Adrenal gland (tissue), 9 donors: ENCODE measurements at regions not wholly inside any gene's neighbourhood (a gene's known extent, or its start where the extent isn't known, plus 50 kb on each side); places are given as distances from the start of the nearest gene placed in this dataset.
"Not testable (repeated sequence)": the region's sequence is repeated elsewhere in the genome, so short reads cannot be mapped to it uniquely, and the experiment has no call there.

Source experiments
- DNase-seq, 7 donors: peaks; one replicate each; pipeline ENCODE4 v3.0.0-alpha.2; 2019 to 2020
- H3K27ac ChIP-seq, 5 donors: fragments of 200-600 bp; sonication (generic) in 4 of 5; 1 replicate in 3 of 5; 2 replicates in 2 of 5; pipeline versions ENCODE4 v1.5.1 to v1.8.0; 2016 to 2020; ENCODE audit warnings: mild to moderate bottlenecking in 1 of 5
- H3K27me3 ChIP-seq: fragments of 200-600 bp; 2 replicates; pipeline ENCODE4 v1.8.0; 2021
- H3K36me3 ChIP-seq, 2 donors: fragments of 200-600 bp; replicated peaks in 1 of 2; 1 replicate in 1 of 2; 2 replicates in 1 of 2; pipeline versions ENCODE4 v1.5.1 to v1.8.0; 2018 to 2022
- H3K4me1 ChIP-seq, 2 donors: fragments of 200-600 bp; replicated peaks in 1 of 2; 1 replicate in 1 of 2; 2 replicates in 1 of 2; pipeline versions ENCODE4 v1.5.1 to v1.8.0; 2018 to 2021
- H3K4me3 ChIP-seq, 4 donors: fragments of 200-600 bp; sonication (generic) in 3 of 4; one replicate each; pipeline ENCODE4 v1.5.1; 2016 to 2018
- H3K9me3 ChIP-seq, 3 donors: fragments of 200-600 bp; sonication (generic) in 1 of 3; replicated peaks in 1 of 3; 1 replicate in 2 of 3; 2 replicates in 1 of 3; pipeline versions ENCODE4 v1.5.1 to v1.8.0; 2016 to 2021
- POLR2A ChIP-seq, 2 donors: fragments of 450-650 bp; IDR thresholded peaks; one replicate each; pipeline ENCODE4 v1.6.1; 2017; ENCODE audit warnings: antibody characterized with exemption in 2 of 2, mild to moderate bottlenecking in 2 of 2, moderate library complexity in 1 of 2
- WGBS, 4 donors: extraction: QIAGEN DNeasy Blood & Tissue Kit in 2 of 4; methylation state at CpG; one replicate each; pipeline versions ENCODE4 v1.1.5 to v1.1.7; 2013 to 2017; 5-methylcytosine and 5-hydroxymethylcytosine counted together
- intact Hi-C, 2 donors: fragments of 100-400 bp; cut with DNase I; formaldehyde crosslinking; loops; one replicate each; pipeline versions ENCODE4 v1.14.1 to v1.15.0; 2022 to 2023
- TF ChIP-seq, protein P1 (sequence below), 6 experiments: fragments of 450-650 bp in 4 of 6; fragments of 200-600 bp in 2 of 6; sonication (generic) in 1 of 6; IDR thresholded peaks; 1 replicate in 5 of 6; 2 replicates in 1 of 6; pipeline versions ENCODE4 v1.5.1 to v1.8.0; 2016 to 2021; ENCODE audit warnings: antibody characterized with exemption in 6 of 6, mild to moderate bottlenecking in 2 of 6, moderate library complexity in 1 of 6
- donor health status: healthy with polysubstance abuse.
- donor health status: Bipolar disorder and iron deficiency.
- donor health status: DM: yes; HTN: yes; CAD: no.
- donor health status: DM: no; HTN: no; CAD: no.
- donor health status: DM: no; HTN: no; CAD: no.

GRCh38 chrX:43277879-43278278, 378.2 kb upstream of the MAOA start:
- intact Hi-C loops: no loop called here
- WGBS, 4 donors: 88 to 100% (median 96%) methylated on average over 1 to 8 of the region's 8 CpGs
- TF ChIP-seq, protein P1, sequence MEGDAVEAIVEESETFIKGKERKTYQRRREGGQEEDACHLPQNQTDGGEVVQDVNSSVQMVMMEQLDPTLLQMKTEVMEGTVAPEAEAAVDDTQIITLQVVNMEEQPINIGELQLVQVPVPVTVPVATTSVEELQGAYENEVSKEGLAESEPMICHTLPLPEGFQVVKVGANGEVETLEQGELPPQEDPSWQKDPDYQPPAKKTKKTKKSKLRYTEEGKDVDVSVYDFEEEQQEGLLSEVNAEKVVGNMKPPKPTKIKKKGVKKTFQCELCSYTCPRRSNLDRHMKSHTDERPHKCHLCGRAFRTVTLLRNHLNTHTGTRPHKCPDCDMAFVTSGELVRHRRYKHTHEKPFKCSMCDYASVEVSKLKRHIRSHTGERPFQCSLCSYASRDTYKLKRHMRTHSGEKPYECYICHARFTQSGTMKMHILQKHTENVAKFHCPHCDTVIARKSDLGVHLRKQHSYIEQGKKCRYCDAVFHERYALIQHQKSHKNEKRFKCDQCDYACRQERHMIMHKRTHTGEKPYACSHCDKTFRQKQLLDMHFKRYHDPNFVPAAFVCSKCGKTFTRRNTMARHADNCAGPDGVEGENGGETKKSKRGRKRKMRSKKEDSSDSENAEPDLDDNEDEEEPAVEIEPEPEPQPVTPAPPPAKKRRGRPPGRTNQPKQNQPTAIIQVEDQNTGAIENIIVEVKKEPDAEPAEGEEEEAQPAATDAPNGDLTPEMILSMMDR (IDR thresholded peaks at IDR 0.05): no peak
- no peak for TF ChIP-seq POLR2A (IDR thresholded peaks at IDR 0.05)
- Histone ChIP-seq H3K9me3 (no peaks in the 10 kb centered on the region), H3K4me1 (no peaks in the 10 kb centered on the region), H3K36me3 (no peaks in the 10 kb centered on the region), H3K27me3 (peaks cover 3% of the 10 kb centered on the region), H3K4me3 (no peak overlapping the region), H3K27ac (no peak overlapping the region)
- DNase-seq: no peak

DNA sequence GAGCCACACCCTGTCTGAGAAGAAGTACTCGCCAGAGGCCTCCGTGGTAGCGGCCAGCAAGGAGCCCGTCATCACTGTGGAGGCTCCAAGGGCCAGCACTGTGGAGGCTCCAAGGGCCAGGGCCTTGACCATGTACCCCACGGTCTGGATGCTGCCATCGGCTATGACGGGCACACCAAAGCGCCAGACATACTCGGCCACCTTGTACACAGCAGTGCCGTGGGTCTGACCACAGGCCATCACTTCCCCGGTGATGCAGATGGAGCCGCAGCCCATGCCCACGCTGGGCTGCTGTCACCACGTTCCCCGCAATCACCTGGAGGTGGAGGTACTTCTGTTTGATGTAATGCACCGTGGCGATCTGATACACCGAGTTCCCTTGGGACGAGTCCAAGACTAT, 377.7 kb upstream of the MAOA start:
- no peaks in the 10 kb centered on the region for H3K9me3 ChIP-seq
- WGBS, 4 donors: 90 to 96% (median 93%) methylated on average over 12 to 19 of the region's 19 CpGs; no CpG with 5 or more reads in 1 of the 4 donors
- TF ChIP-seq, protein P1 (IDR thresholded peaks at IDR 0.05): no peak
- TF ChIP-seq POLR2A (IDR thresholded peaks at IDR 0.05): no peak
- no peak overlapping the region for H3K27ac ChIP-seq
- no peaks in the 10 kb centered on the region for H3K36me3 ChIP-seq
- no peaks in the 10 kb centered on the region for H3K4me1 ChIP-seq
- DNase-seq: no peak
- intact Hi-C loops: no loop called here
- peaks cover 3% of the 10 kb centered on the region for H3K27me3 ChIP-seq
- H3K4me3 ChIP-seq: no peak overlapping the region

GRCh38 chrX:43279341-43279808, 376.7 kb upstream of the MAOA start:
- 89 to 97% (median 93%) methylated on average over 23 to 38 of the region's 38 CpGs for WGBS, 4 donors
- H3K4me1 ChIP-seq: no peaks in the 10 kb centered on the region
- TF ChIP-seq POLR2A (IDR thresholded peaks at IDR 0.05): no peak
- TF ChIP-seq, protein P1 (IDR thresholded peaks at IDR 0.05): no peak
- H3K36me3 ChIP-seq: no peaks in the 10 kb centered on the region
- no peak overlapping the region for H3K27ac ChIP-seq
- H3K4me3 ChIP-seq: no peak overlapping the region
- H3K27me3 ChIP-seq: peaks cover under 1% of the 10 kb centered on the region
- no peaks in the 10 kb centered on the region for H3K9me3 ChIP-seq
- DNase-seq: no peak
- intact Hi-C loops: no loop called here

DNA sequence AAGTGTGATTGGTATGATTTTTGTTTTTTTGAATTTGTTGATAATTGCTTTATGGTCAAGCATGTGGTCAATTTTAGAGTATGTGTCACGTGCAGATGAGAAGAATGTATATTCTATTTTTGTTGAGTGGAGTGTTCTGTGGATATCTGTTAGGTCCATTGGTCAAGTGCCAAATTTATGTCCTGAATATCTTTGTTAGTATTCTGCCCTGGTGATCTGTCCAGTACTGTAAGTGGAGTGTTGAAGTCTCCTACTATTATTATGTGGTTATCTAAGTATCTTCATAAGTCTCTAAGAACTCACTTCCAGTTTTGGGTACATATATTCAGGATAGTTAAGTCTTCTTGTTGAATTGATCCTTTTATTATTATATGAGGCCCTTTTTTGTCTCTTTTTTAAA, 372.9 kb upstream of the MAOA start:
- WGBS, 4 donors: 52 to 93% (median 63%) methylated on average over 1 of the region's 1 CpG
- H3K27ac ChIP-seq: no peak overlapping the region
- no peaks in the 10 kb centered on the region for H3K4me1 ChIP-seq
- TF ChIP-seq, protein P1 (IDR thresholded peaks at IDR 0.05): no peak
- no peak for TF ChIP-seq POLR2A (IDR thresholded peaks at IDR 0.05)
- H3K4me3 ChIP-seq: no peak overlapping the region
- H3K36me3 ChIP-seq: no peaks in the 10 kb centered on the region
- DNase-seq: no peak
- peaks cover 11% of the 10 kb centered on the region for H3K27me3 ChIP-seq
- intact Hi-C loops: no loop called here
- no peaks in the 10 kb centered on the region for H3K9me3 ChIP-seq

- intact Hi-C loops, DNase-seq, H3K36me3 ChIP-seq, H3K4me3 ChIP-seq, H3K9me3 ChIP-seq, H3K4me1 ChIP-seq, H3K27ac ChIP-seq: not testable (repeated sequence)
- WGBS, 4 donors: 43 to 61% (median 52%) methylated on average over 4 of the region's 4 CpGs
- H3K27me3 ChIP-seq: peaks cover 13% of the 10 kb centered on the region
Observed at GRCh38 chrX:43311625-43312024, 344.5 kb upstream of the MAOA start.
